H1 (cell line): ENCODE measurements at regions not wholly inside any gene's neighbourhood (a gene's known extent, or its start where the extent isn't known, plus 50 kb on each side); places are given as distances from the start of the nearest gene placed in this dataset.

Source experiments
- BCL11A ChIP-seq, 2 experiments: IDR thresholded peaks; one replicate each; pipeline ENCODE4 v1.6.1; 2011; ENCODE audit warnings: low read depth in 2 of 2, low read length in 2 of 2, mild to moderate bottlenecking in 2 of 2
- NRF1 ChIP-seq: IDR thresholded peaks from 2 replicates; pipeline ENCODE4 v1.6.1; 2011; ENCODE audit warnings: mild to moderate bottlenecking, low read depth, low read length, improper control_type of control experiment
- POLR2AphosphoS5 ChIP-seq: IDR thresholded peaks from 2 replicates; pipeline ENCODE4 v1.6.1; 2011; ENCODE audit warnings: low read depth, low read length
- SAP30 ChIP-seq: fragments of 300-600 bp; sonication (generic); IDR thresholded peaks from 2 replicates; pipeline ENCODE4 v1.7.1; 2012; ENCODE audit warnings: low read length, moderate library complexity, mild to moderate bottlenecking, inconsistent platforms; ENCODE audit not compliant: insufficient read depth, insufficient replicate concordance
- SIRT6 ChIP-seq: IDR thresholded peaks from one replicate; pipeline ENCODE4 v1.7.1; 2012; ENCODE audit warnings: low read length, inconsistent platforms
- SP1 ChIP-seq: IDR thresholded peaks from 2 replicates; pipeline ENCODE4 v1.6.1; 2011; ENCODE audit warnings: low read depth, low read length
- TF ChIP-seq, protein P1 (sequence below): fragments of 300-600 bp; sonication (generic); IDR thresholded peaks from 2 replicates; pipeline ENCODE4 v1.7.1; 2012; ENCODE audit warnings: low read length, moderate library complexity, mild to moderate bottlenecking, inconsistent platforms; ENCODE audit not compliant: insufficient replicate concordance

DNA sequence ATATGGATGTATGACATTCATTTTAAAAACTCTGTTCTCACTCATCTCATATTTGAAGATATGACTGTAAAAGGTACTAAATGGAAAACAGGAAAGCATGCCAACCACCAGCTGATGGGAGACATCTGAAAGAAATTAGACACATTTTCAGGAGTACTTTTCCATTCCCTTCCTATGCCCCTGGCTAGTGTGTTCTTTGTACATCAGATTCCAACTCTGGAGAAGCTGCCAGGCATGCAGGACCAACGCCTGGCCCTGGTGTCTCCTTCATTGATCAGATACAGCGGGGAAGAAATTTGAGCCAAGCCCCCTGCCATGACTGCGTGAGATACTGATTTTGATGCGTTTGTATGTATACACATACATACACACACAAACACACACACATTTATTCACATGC is 599.0 kb upstream of the SYT4 start (continued):
- TF ChIP-seq, protein P1, sequence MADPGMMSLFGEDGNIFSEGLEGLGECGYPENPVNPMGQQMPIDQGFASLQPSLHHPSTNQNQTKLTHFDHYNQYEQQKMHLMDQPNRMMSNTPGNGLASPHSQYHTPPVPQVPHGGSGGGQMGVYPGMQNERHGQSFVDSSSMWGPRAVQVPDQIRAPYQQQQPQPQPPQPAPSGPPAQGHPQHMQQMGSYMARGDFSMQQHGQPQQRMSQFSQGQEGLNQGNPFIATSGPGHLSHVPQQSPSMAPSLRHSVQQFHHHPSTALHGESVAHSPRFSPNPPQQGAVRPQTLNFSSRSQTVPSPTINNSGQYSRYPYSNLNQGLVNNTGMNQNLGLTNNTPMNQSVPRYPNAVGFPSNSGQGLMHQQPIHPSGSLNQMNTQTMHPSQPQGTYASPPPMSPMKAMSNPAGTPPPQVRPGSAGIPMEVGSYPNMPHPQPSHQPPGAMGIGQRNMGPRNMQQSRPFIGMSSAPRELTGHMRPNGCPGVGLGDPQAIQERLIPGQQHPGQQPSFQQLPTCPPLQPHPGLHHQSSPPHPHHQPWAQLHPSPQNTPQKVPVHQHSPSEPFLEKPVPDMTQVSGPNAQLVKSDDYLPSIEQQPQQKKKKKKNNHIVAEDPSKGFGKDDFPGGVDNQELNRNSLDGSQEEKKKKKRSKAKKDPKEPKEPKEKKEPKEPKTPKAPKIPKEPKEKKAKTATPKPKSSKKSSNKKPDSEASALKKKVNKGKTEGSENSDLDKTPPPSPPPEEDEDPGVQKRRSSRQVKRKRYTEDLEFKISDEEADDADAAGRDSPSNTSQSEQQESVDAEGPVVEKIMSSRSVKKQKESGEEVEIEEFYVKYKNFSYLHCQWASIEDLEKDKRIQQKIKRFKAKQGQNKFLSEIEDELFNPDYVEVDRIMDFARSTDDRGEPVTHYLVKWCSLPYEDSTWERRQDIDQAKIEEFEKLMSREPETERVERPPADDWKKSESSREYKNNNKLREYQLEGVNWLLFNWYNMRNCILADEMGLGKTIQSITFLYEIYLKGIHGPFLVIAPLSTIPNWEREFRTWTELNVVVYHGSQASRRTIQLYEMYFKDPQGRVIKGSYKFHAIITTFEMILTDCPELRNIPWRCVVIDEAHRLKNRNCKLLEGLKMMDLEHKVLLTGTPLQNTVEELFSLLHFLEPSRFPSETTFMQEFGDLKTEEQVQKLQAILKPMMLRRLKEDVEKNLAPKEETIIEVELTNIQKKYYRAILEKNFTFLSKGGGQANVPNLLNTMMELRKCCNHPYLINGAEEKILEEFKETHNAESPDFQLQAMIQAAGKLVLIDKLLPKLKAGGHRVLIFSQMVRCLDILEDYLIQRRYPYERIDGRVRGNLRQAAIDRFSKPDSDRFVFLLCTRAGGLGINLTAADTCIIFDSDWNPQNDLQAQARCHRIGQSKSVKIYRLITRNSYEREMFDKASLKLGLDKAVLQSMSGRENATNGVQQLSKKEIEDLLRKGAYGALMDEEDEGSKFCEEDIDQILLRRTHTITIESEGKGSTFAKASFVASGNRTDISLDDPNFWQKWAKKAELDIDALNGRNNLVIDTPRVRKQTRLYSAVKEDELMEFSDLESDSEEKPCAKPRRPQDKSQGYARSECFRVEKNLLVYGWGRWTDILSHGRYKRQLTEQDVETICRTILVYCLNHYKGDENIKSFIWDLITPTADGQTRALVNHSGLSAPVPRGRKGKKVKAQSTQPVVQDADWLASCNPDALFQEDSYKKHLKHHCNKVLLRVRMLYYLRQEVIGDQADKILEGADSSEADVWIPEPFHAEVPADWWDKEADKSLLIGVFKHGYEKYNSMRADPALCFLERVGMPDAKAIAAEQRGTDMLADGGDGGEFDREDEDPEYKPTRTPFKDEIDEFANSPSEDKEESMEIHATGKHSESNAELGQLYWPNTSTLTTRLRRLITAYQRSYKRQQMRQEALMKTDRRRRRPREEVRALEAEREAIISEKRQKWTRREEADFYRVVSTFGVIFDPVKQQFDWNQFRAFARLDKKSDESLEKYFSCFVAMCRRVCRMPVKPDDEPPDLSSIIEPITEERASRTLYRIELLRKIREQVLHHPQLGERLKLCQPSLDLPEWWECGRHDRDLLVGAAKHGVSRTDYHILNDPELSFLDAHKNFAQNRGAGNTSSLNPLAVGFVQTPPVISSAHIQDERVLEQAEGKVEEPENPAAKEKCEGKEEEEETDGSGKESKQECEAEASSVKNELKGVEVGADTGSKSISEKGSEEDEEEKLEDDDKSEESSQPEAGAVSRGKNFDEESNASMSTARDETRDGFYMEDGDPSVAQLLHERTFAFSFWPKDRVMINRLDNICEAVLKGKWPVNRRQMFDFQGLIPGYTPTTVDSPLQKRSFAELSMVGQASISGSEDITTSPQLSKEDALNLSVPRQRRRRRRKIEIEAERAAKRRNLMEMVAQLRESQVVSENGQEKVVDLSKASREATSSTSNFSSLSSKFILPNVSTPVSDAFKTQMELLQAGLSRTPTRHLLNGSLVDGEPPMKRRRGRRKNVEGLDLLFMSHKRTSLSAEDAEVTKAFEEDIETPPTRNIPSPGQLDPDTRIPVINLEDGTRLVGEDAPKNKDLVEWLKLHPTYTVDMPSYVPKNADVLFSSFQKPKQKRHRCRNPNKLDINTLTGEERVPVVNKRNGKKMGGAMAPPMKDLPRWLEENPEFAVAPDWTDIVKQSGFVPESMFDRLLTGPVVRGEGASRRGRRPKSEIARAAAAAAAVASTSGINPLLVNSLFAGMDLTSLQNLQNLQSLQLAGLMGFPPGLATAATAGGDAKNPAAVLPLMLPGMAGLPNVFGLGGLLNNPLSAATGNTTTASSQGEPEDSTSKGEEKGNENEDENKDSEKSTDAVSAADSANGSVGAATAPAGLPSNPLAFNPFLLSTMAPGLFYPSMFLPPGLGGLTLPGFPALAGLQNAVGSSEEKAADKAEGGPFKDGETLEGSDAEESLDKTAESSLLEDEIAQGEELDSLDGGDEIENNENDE, result no peak
- TF ChIP-seq NRF1 (no peak), SIRT6 (no peak), POLR2AphosphoS5 (no peak), SP1 (no peak), BCL11A (IDR thresholded peaks at IDR 0.05; ENCODE audit: low read depth in 2 of 2, low read length in 2 of 2) (no peak), SAP30 (no peak)
- TF ChIP-seq, all 59 proteins: peak for 0
